Prostate gland (tissue), 2 donors: ENCODE measurements at regions not wholly inside any gene's neighbourhood (a gene's known extent, or its start where the extent isn't known, plus 50 kb on each side); places are given as distances from the start of the nearest gene placed in this dataset.

Experiments used
- DNase-seq: peaks from one replicate; pipeline ENCODE4 v3.0.0-alpha.2; 2019; ENCODE audit warnings: low spot score
- H3K27ac ChIP-seq, 2 donors: fragments of 200-600 bp; sonication (generic); 2 replicates each; pipeline ENCODE4 v1.5.1; 2017 to 2019
- H3K27me3 ChIP-seq: fragments of 200-600 bp; sonication (generic); replicated peaks from 2 replicates; pipeline ENCODE4 v1.5.1; 2019; ENCODE audit not compliant: insufficient read depth
- H3K36me3 ChIP-seq, 2 donors: fragments of 200-600 bp; sonication (generic); 1 replicate in 1 of 2; 2 replicates in 1 of 2; pipeline versions ENCODE4 v1.5.1 to v1.8.1; 2017 to 2019
- H3K4me1 ChIP-seq: fragments of 200-600 bp; sonication (generic); replicated peaks from 2 replicates; pipeline ENCODE4 v1.5.1; 2019
- H3K4me3 ChIP-seq, 2 donors: fragments of 200-600 bp; sonication (generic); 2 replicates each; pipeline ENCODE4 v1.5.1; 2017 to 2019
- H3K9me3 ChIP-seq: fragments of 200-600 bp; sonication (generic); 2 replicates; pipeline ENCODE4 v1.5.1; 2017
- CTCF ChIP-seq, 4 experiments: fragments of 200-600 bp in 2 of 4; fragments of 450-650 bp in 2 of 4; sonication (generic) in 2 of 4; IDR thresholded peaks; 1 replicate in 3 of 4; 2 replicates in 1 of 4; pipeline ENCODE4 v1.5.1; 2016 to 2019; ENCODE audit warnings: antibody characterized with exemption in 4 of 4, mild to moderate bottlenecking in 2 of 4, moderate library complexity in 2 of 4
- POLR2A ChIP-seq: fragments of 450-650 bp; IDR thresholded peaks from one replicate; pipeline ENCODE4 v1.6.1; 2016; ENCODE audit warnings: antibody characterized with exemption, mild to moderate bottlenecking
- POLR2AphosphoS5 ChIP-seq: sonication (generic); formaldehyde crosslinking; IDR thresholded peaks from one replicate; pipeline ENCODE4 v1.6.1; 2017; ENCODE audit warnings: antibody characterized with exemption
- WGBS: methylation state at CpG from one replicate; pipeline ENCODE4 v1.1.5; 2018; 5-methylcytosine and 5-hydroxymethylcytosine counted together
- intact Hi-C: fragments of 100-400 bp; cut with DNase I; formaldehyde crosslinking; loops from one replicate; pipeline ENCODE4 v1.14.2; 2022

GRCh38 chr3:25056803-25057351, 371.2 kb upstream of the RARB start:
- 88% methylated on average over 3 of the region's 3 CpGs for WGBS
- no peaks in the 10 kb centered on the region for H3K36me3 ChIP-seq
- no peaks in the 10 kb centered on the region for H3K9me3 ChIP-seq
- no peak for DNase-seq
- no peak for TF ChIP-seq POLR2A
- TF ChIP-seq CTCF (IDR thresholded peaks at IDR 0.05): no peak
- TF ChIP-seq POLR2AphosphoS5: no peak
- intact Hi-C loops: no loop called here
- H3K27me3 ChIP-seq: no peaks in the 10 kb centered on the region
- no peak overlapping the region for H3K27ac ChIP-seq
- H3K4me1 ChIP-seq: no peaks in the 10 kb centered on the region
- H3K4me3 ChIP-seq: no peak overlapping the region

- Histone ChIP-seq H3K4me1 (no peaks in the 10 kb centered on the region), H3K36me3 (no peaks in the 10 kb centered on the region), H3K27me3 (no peaks in the 10 kb centered on the region), H3K9me3 (no peaks in the 10 kb centered on the region), H3K27ac (no peak overlapping the region), H3K4me3 (no peak overlapping the region)
- no peak for DNase-seq
- no peak for TF ChIP-seq POLR2A
- TF ChIP-seq CTCF (IDR thresholded peaks at IDR 0.05): no peak
- TF ChIP-seq POLR2AphosphoS5: no peak
- intact Hi-C loops: no loop called here
- WGBS: 47% methylated on average over 1 of the region's 1 CpG
Observed at GRCh38 chr3:25057379-25057778, 370.7 kb upstream of the RARB start.

- Histone ChIP-seq H3K9me3 (no peaks in the 10 kb centered on the region), H3K4me3 (no peak overlapping the region), H3K27ac (no peak overlapping the region), H3K4me1 (no peaks in the 10 kb centered on the region), H3K27me3 (no peaks in the 10 kb centered on the region), H3K36me3 (no peaks in the 10 kb centered on the region)
- no peak for DNase-seq
- intact Hi-C loops: no loop called here
- TF ChIP-seq POLR2AphosphoS5: no peak
- TF ChIP-seq POLR2A: no peak
- no peak for TF ChIP-seq CTCF (IDR thresholded peaks at IDR 0.05)
- WGBS: 98% methylated on average over 2 of the region's 2 CpGs
Observed at GRCh38 chr3:25064681-25065080, 363.4 kb upstream of the RARB start.

GRCh38 chr3:25069970-25070369, 358.1 kb upstream of the RARB start:
- Histone ChIP-seq H3K27me3 (no peaks in the 10 kb centered on the region), H3K4me3 (no peak overlapping the region), H3K4me1 (no peaks in the 10 kb centered on the region), H3K9me3 (no peaks in the 10 kb centered on the region), H3K36me3 (no peaks in the 10 kb centered on the region), H3K27ac (no peak overlapping the region)
- intact Hi-C loops: no loop called here
- DNase-seq: no peak
- 92% methylated on average over 3 of the region's 3 CpGs for WGBS
- TF ChIP-seq CTCF (IDR thresholded peaks at IDR 0.05) (no peak), POLR2AphosphoS5 (no peak), POLR2A (no peak)

GRCh38 chr3:25071846-25072245, 356.2 kb upstream of the RARB start:
- no peak for TF ChIP-seq POLR2A
- TF ChIP-seq POLR2AphosphoS5: no peak
- TF ChIP-seq CTCF (IDR thresholded peaks at IDR 0.05): no peak
- no peaks in the 10 kb centered on the region for H3K9me3 ChIP-seq
- intact Hi-C loops: no loop called here

More at GRCh38 chr3:25071846-25072245, 356.2 kb upstream of the RARB start:
- 93% methylated on average over 5 of the region's 5 CpGs for WGBS
- no peak for DNase-seq
- no peaks in the 10 kb centered on the region for H3K36me3 ChIP-seq
- H3K27ac ChIP-seq: no peak overlapping the region
- H3K27me3 ChIP-seq: no peaks in the 10 kb centered on the region
- no peaks in the 10 kb centered on the region for H3K4me1 ChIP-seq
- H3K4me3 ChIP-seq: no peak overlapping the region
